ENCODE measurements at regions not wholly inside any gene's neighbourhood (a gene's known extent, or its start where the extent isn't known, plus 50 kb on each side); places are given as distances from the start of the nearest gene placed in this dataset.

GRCh38 chr10:131758939-131759301 lies 141.9 kb upstream of the PPP2R2D start:
- ATAC-seq (ENCODE audit: poor library complexity) (no peak), DNase-seq (no peak)
- Histone ChIP-seq H3K27ac (ENCODE audit: low read depth in 1 of 2, low read length in 2 of 2) (no peak overlapping the region), H3K4me3 (ENCODE audit: low read length) (no peak overlapping the region), H3K36me3 (ENCODE audit: insufficient read depth, low read length) (no peaks in the 10 kb centered on the region), H3K9me3 (ENCODE audit: control insufficient read depth in 1 of 2, insufficient read depth in 1 of 2, low read length in 2 of 2) (peaks cover 0 to 21% of the 10 kb centered on the region in 2 experiments), H3K4me1 (ENCODE audit: insufficient read depth, low read length) (no peaks in the 10 kb centered on the region), H3K27me3 (ENCODE audit: control insufficient read depth in 1 of 2, insufficient read depth in 2 of 2, low read length in 2 of 2) (peaks cover 0 to 8% of the 10 kb centered on the region in 2 experiments)
- no peak overlapping the region for H3K27ac Mint-ChIP-seq
- ChIA-PET CTCF (no interaction called here), POLR2A (no interaction called here)
- H3K4me1 Mint-ChIP-seq (ENCODE audit: low read depth) = no peaks in the 10 kb centered on the region
- H3K27me3 Mint-ChIP-seq = peaks cover 6% of the 10 kb centered on the region
- TF ChIP-seq CTCF (IDR thresholded peaks at IDR 0.05) = no peak
- H3K9me3 Mint-ChIP-seq = no peaks in the 10 kb centered on the region
- intact Hi-C loops (cut with DNase I, micrococcal nuclease) = no loop called here
- no peak overlapping the region for H3K4me3 Mint-ChIP-seq
- no peaks in the 10 kb centered on the region for H3K36me3 Mint-ChIP-seq (ENCODE audit: low read depth)

DNA sequence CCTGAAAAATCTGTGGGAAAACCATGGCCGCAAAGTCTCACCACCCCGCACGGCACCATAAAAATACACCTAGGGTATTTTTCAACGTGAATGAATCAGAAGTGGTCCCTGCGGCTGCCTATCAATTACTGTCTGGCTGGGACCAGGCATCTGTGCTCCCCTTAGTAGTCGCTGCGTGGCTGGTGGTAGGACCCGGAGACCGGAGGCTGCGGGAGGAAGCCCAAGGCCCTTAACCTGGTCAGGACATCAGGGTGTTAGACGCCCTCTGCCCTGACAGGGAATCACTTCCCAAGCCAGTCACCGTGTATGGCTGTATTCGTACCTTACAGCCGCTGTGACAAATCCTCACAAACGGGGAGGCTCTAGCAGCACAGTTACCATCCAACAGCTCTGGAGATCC lies 141.5 kb upstream of the PPP2R2D start:
- H3K9me3 Mint-ChIP-seq = no peaks in the 10 kb centered on the region
- H3K27ac Mint-ChIP-seq = no peak overlapping the region
- H3K4me1 Mint-ChIP-seq (ENCODE audit: low read depth) = no peaks in the 10 kb centered on the region
- ChIA-PET CTCF (no interaction called here), POLR2A (no interaction called here)
- intact Hi-C loops (cut with DNase I, micrococcal nuclease) = no loop called here
- no peak for TF ChIP-seq CTCF (IDR thresholded peaks at IDR 0.05)
- peaks cover 6% of the 10 kb centered on the region for H3K27me3 Mint-ChIP-seq
- DNase-seq (no peak), ATAC-seq (ENCODE audit: poor library complexity) (no peak)
- Histone ChIP-seq H3K27ac (ENCODE audit: low read depth in 1 of 2, low read length in 2 of 2) (no peak overlapping the region), H3K36me3 (ENCODE audit: insufficient read depth, low read length) (no peaks in the 10 kb centered on the region), H3K4me1 (ENCODE audit: insufficient read depth, low read length) (no peaks in the 10 kb centered on the region), H3K4me3 (ENCODE audit: low read length) (no peak overlapping the region), H3K9me3 (ENCODE audit: control insufficient read depth in 1 of 2, insufficient read depth in 1 of 2, low read length in 2 of 2) (peaks cover 0 to 21% of the 10 kb centered on the region in 2 experiments), H3K27me3 (ENCODE audit: control insufficient read depth in 1 of 2, insufficient read depth in 2 of 2, low read length in 2 of 2) (peaks cover 0 to 8% of the 10 kb centered on the region in 2 experiments)
- no peaks in the 10 kb centered on the region for H3K36me3 Mint-ChIP-seq (ENCODE audit: low read depth)
- no peak overlapping the region for H3K4me3 Mint-ChIP-seq

DNA sequence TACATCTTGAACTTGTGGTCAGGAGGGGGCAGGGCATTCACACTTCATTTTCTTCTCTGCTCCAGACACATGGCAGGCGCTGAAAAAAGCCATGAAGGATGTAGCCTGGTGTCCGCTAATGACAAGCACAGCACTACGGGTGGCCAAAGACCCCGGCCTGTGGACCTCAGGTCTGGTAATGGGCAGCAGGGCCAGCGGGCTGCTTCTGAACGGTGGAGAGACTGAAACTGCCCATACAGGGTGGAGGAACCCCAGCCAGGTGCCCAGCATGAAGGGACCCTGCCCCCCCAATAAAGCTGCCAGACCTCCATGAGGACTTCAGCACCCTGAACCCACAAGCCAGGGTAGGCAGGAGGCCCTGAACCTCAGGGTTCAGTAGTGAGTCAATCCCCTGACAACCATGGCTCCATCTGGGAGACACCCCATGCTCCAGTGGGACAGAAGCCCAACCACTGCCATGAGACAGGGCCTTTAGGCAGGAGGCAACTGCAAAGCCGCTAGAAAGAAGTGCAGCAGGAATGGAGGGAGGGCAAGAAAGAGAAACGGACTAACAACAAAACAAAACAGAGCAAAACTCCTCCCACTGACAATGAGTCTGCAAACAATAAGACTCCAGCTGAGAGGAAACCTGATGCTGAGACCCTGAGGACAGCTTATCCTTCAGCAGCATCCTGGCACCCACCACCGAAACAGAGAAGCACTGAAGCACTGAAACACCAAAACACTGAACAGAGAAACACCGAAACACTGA lies 140.2 kb upstream of the PPP2R2D start:
- Mint-ChIP-seq H3K4me3 (no peak overlapping the region), H3K4me1 (ENCODE audit: low read depth) (no peaks in the 10 kb centered on the region), H3K36me3 (ENCODE audit: low read depth) (no peaks in the 10 kb centered on the region), H3K9me3 (no peaks in the 10 kb centered on the region), H3K27me3 (peaks cover 6% of the 10 kb centered on the region), H3K27ac (no peak overlapping the region)
- H3K9me3 ChIP-seq (ENCODE audit: control insufficient read depth in 1 of 2, insufficient read depth in 1 of 2, low read length in 2 of 2) = peaks cover 0 to 21% of the 10 kb centered on the region in 2 experiments
- H3K36me3 ChIP-seq (ENCODE audit: insufficient read depth, low read length) = no peaks in the 10 kb centered on the region
- intact Hi-C loops (cut with DNase I, micrococcal nuclease) = no loop called here
- H3K27ac ChIP-seq (ENCODE audit: low read depth in 1 of 2, low read length in 2 of 2) = no peak overlapping the region
- no peak for TF ChIP-seq CTCF (IDR thresholded peaks at IDR 0.05)
- POLR2A ChIA-PET = no interaction called here
- CTCF ChIA-PET = no interaction called here
- no peak for ATAC-seq (ENCODE audit: poor library complexity)
- peaks cover 0 to 8% of the 10 kb centered on the region in 2 experiments for H3K27me3 ChIP-seq (ENCODE audit: control insufficient read depth in 1 of 2, insufficient read depth in 2 of 2, low read length in 2 of 2)
- H3K4me3 ChIP-seq (ENCODE audit: low read length) = no peak overlapping the region
- no peak for DNase-seq
- no peaks in the 10 kb centered on the region for H3K4me1 ChIP-seq (ENCODE audit: insufficient read depth, low read length)
